AG04449 (cell line): ENCODE measurements at regions not wholly inside any gene's neighbourhood (a gene's known extent, or its start where the extent isn't known, plus 50 kb on each side); places are given as distances from the start of the nearest gene placed in this dataset.

ENCODE experiments used
- CTCF ChIA-PET: fragments of 350-600 bp; formaldehyde crosslinking; extraction: SDS; loops from one replicate; lab custom pipeline; 2021; ENCODE audit warnings: antibody characterized with exemption; lab: Yijun Ruan, JAX
- POLR2A ChIA-PET: fragments of 400-600, 350-600 bp; formaldehyde crosslinking; extraction: SDS; loops from one replicate; lab custom pipeline; 2020; ENCODE audit warnings: antibody characterized with exemption, inconsistent platforms; lab: Yijun Ruan, JAX
- DNase-seq: peaks from one replicate; pipeline ENCODE4 v3.0.0-alpha.2; 2010; ENCODE audit warnings: low read depth, low spot score
- H3K4me3 ChIP-seq: 2 replicates; pipeline ENCODE4 v1.5.1; 2011; ENCODE audit warnings: low read depth, mild to moderate bottlenecking, control low read depth, low read length
- TF ChIP-seq, protein P1 (sequence below): IDR thresholded peaks from one replicate; pipeline ENCODE4 v1.5.1; 2011; ENCODE audit warnings: mild to moderate bottlenecking, moderate library complexity, low read length, control low read depth, inconsistent platforms; ENCODE audit not compliant: insufficient read depth; ENCODE audit errors: missing control alignments

GRCh38 chr10:18860186-18860585 lies 188.4 kb upstream of the MALRD1 start:
- H3K4me3 ChIP-seq = no peak overlapping the region
- TF ChIP-seq, protein P1, sequence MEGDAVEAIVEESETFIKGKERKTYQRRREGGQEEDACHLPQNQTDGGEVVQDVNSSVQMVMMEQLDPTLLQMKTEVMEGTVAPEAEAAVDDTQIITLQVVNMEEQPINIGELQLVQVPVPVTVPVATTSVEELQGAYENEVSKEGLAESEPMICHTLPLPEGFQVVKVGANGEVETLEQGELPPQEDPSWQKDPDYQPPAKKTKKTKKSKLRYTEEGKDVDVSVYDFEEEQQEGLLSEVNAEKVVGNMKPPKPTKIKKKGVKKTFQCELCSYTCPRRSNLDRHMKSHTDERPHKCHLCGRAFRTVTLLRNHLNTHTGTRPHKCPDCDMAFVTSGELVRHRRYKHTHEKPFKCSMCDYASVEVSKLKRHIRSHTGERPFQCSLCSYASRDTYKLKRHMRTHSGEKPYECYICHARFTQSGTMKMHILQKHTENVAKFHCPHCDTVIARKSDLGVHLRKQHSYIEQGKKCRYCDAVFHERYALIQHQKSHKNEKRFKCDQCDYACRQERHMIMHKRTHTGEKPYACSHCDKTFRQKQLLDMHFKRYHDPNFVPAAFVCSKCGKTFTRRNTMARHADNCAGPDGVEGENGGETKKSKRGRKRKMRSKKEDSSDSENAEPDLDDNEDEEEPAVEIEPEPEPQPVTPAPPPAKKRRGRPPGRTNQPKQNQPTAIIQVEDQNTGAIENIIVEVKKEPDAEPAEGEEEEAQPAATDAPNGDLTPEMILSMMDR = no peak
- ChIA-PET CTCF (no interaction called here), POLR2A (no interaction called here)
- no peak for DNase-seq

GRCh38 chr10:18860631-18861240 lies 187.9 kb upstream of the MALRD1 start:
- CTCF ChIA-PET = no interaction called here
- POLR2A ChIA-PET = no interaction called here

DNA sequence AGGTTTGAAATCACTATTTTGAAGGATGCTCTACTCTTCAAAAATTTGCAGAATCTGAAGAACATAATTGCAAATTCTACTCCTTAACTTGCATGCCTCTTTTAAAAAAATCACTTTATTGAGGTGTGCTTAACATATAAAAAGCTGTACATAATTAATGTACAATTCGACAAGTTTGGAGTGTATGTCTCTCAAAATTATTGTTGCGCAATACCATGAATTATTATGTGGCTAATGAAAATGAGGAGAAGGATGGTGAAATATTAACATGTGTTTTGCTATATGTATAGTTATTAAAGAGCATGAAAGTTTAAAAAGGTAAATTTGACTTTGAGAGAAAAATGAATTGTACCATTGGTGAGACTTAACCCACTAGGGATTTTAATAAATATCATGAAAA lies 187.2 kb upstream of the MALRD1 start:
- CTCF ChIA-PET = no interaction called here
- no peak overlapping the region for H3K4me3 ChIP-seq
- no peak for DNase-seq
- TF ChIP-seq, protein P1 = no peak
- POLR2A ChIA-PET = no interaction called here

More at GRCh38 chr10:18860631-18861240, 187.9 kb upstream of the MALRD1 start:
- TF ChIP-seq, protein P1 = no peak
- H3K4me3 ChIP-seq = no peak overlapping the region
- no peak for DNase-seq

GRCh38 chr10:18866852-18867251 lies 181.7 kb upstream of the MALRD1 start:
- POLR2A ChIA-PET = no interaction called here
- TF ChIP-seq, protein P1 = no peak
- CTCF ChIA-PET = no interaction called here
- no peak for DNase-seq
- no peak overlapping the region for H3K4me3 ChIP-seq

GRCh38 chr10:18868919-18869318 lies 179.7 kb upstream of the MALRD1 start:
- no peak overlapping the region for H3K4me3 ChIP-seq
- POLR2A ChIA-PET = no interaction called here
- TF ChIP-seq, protein P1 = no peak
- CTCF ChIA-PET = no interaction called here
- no peak for DNase-seq

- CTCF ChIA-PET = no interaction called here
Measured at GRCh38 chr10:18875477-18875876, 173.1 kb upstream of the MALRD1 start.

More at GRCh38 chr10:18875477-18875876, 173.1 kb upstream of the MALRD1 start:
- TF ChIP-seq, protein P1 = no peak
- POLR2A ChIA-PET = no interaction called here
- no peak for DNase-seq
- no peak overlapping the region for H3K4me3 ChIP-seq
